MM.1S (cell line): ENCODE measurements at regions not wholly inside any gene's neighbourhood (a gene's known extent, or its start where the extent isn't known, plus 50 kb on each side); places are given as distances from the start of the nearest gene placed in this dataset.

Experiments
- EZH2 ChIP-seq: fragments of 300-600 bp; sonication (generic); optimal IDR thresholded peaks from 2 replicates; pipeline ENCODE3; 2017; ENCODE audit warnings: low read depth, mild to moderate bottlenecking, antibody characterized with exemption, low read length, mixed read lengths
- EZH2phosphoT487 ChIP-seq: fragments of 300-600 bp; sonication (generic); IDR thresholded peaks from 2 replicates; pipeline ENCODE4 v1.6.1; 2018; ENCODE audit warnings: antibody characterized with exemption, low read length
- TF ChIP-seq, protein P1 (sequence below): fragments of 300-600 bp; sonication (generic); IDR thresholded peaks from 2 replicates; pipeline ENCODE4 v1.5.1; 2016; ENCODE audit warnings: antibody characterized with exemption, low read length, mixed read lengths

DNA sequence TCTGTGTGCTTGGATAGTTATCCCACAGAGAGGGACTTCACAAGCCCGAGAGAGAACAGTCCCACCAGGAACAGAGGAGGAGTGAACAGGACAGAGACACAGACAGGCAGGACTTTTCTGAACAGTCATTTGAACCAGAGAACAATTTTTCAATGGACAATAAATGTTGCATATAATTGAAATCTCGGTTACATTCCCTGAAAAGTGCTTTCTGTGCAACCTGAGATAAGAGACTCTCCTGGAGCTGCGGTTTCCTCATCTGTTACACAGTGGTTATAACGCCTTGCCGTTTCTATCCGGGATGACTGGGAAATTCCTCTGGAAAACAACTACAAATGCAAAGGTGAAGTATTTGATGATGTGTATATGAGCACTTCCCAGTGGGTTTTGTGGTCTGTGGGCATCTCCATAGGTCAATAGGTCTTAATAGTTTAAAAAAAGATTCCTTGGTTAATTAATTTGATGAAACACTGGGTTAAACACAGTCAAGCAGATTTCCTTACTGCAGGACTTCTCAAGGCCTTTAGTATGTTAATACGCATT lies 87.2 kb upstream of the HPCAL1 start:
- TF ChIP-seq, protein P1, sequence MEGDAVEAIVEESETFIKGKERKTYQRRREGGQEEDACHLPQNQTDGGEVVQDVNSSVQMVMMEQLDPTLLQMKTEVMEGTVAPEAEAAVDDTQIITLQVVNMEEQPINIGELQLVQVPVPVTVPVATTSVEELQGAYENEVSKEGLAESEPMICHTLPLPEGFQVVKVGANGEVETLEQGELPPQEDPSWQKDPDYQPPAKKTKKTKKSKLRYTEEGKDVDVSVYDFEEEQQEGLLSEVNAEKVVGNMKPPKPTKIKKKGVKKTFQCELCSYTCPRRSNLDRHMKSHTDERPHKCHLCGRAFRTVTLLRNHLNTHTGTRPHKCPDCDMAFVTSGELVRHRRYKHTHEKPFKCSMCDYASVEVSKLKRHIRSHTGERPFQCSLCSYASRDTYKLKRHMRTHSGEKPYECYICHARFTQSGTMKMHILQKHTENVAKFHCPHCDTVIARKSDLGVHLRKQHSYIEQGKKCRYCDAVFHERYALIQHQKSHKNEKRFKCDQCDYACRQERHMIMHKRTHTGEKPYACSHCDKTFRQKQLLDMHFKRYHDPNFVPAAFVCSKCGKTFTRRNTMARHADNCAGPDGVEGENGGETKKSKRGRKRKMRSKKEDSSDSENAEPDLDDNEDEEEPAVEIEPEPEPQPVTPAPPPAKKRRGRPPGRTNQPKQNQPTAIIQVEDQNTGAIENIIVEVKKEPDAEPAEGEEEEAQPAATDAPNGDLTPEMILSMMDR = no peak
- TF ChIP-seq EZH2 = no peak
- TF ChIP-seq EZH2phosphoT487 = no peak
